ENCODE measurements at regions not wholly inside any gene's neighbourhood (a gene's known extent, or its start where the extent isn't known, plus 50 kb on each side); places are given as distances from the start of the nearest gene placed in this dataset.

DNA sequence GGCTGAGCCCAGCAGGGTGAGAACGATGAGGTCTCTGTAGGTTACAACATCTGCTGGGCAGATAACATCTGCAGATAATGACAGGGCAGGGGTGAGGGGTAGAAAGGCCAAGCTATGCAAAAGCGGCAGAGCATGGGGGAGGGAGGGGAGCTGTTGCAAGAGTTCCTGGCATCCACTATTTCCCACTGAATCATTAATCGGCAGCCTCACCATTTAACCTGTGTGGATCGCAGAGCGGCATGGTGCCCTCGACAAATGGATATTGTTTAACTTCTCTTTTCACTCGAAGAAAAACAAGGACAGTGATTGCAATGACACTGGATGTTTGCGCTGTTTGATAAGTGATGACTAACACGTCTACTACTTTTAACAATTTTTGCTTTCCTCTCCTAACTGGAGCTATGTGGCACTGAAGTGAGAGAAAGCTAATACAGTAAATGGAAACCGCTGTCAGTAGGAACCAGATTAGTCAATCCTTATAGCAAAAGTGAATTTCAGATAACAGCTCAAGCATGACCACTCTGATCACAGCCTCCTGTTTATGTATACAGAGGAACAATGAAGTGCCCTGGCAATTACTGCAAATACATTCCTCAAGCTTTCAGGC is 381.5 kb downstream of the TFAP2A start:
- Histone ChIP-seq H3K9me3 (no peaks in the 10 kb centered on the region), H3K27ac (no peak overlapping the region), H3K4me3 (no peak overlapping the region), H3K36me3 (no peaks in the 10 kb centered on the region), H3K4me1 (no peaks in the 10 kb centered on the region), H3K27me3 (no peaks in the 10 kb centered on the region)
- TF ChIP-seq, protein P1, sequence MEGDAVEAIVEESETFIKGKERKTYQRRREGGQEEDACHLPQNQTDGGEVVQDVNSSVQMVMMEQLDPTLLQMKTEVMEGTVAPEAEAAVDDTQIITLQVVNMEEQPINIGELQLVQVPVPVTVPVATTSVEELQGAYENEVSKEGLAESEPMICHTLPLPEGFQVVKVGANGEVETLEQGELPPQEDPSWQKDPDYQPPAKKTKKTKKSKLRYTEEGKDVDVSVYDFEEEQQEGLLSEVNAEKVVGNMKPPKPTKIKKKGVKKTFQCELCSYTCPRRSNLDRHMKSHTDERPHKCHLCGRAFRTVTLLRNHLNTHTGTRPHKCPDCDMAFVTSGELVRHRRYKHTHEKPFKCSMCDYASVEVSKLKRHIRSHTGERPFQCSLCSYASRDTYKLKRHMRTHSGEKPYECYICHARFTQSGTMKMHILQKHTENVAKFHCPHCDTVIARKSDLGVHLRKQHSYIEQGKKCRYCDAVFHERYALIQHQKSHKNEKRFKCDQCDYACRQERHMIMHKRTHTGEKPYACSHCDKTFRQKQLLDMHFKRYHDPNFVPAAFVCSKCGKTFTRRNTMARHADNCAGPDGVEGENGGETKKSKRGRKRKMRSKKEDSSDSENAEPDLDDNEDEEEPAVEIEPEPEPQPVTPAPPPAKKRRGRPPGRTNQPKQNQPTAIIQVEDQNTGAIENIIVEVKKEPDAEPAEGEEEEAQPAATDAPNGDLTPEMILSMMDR (IDR thresholded peaks at IDR 0.05): no peak
- TF ChIP-seq POLR2A (IDR thresholded peaks at IDR 0.05): no peak
- no peak for TF ChIP-seq POLR2AphosphoS5 (IDR thresholded peaks at IDR 0.05; ENCODE audit: insufficient read depth in 1 of 2, low read depth in 1 of 2)
- DNase-seq (ENCODE audit: extremely low spot score in 2 of 2): no peak
- intact Hi-C loops (cut with DNase I): no loop called here

DNA sequence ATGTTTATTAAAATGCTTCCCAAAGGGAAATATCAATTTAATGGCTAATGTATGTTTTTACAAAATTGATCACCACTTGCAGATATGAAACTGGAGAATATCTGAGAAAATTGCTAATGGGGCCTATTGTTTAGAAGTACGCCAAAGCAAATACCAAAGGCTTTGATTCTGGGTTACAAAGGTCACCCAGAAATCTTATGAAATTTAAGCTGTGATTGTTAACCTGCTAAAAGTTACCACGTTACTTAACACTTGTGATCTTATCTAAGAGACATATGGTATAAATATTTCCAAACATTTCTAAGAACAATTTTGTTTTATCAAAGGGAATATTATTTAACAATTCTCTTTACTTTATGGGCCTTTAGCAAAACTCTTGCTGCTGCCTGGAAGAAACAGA is 383.3 kb downstream of the TFAP2A start:
- TF ChIP-seq, protein P1 (IDR thresholded peaks at IDR 0.05): no peak
- no peak for TF ChIP-seq POLR2AphosphoS5 (IDR thresholded peaks at IDR 0.05; ENCODE audit: insufficient read depth in 1 of 2, low read depth in 1 of 2)
- TF ChIP-seq POLR2A (IDR thresholded peaks at IDR 0.05): no peak
- intact Hi-C loops (cut with DNase I): no loop called here

DNA sequence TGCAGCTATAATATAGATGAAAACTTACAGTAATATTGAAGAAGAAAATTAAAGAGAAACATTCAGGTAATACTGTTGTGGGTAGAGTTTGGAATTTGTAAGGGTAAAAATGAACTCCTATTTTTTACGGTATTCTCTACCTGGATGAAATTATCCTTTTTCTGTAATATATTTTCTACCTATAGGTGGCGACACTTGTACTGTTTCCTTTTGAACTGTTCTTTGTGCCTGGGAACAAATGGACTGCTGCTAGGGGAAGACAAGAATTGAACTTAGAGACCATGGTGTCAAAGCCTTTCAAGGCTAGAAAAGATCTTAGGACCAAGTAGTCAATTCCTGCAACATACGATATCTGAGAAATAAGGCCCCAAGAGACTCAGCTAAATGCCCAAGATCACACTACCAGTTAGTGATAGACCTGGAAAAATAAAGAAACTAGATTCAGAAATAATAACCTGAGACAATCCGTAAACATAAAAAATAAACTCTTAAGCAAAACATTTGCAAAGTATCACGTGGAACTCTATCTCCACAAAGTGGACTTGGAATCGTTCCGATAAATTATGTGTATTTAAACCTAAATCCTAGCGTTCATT is 383.8 kb downstream of the TFAP2A start:
- intact Hi-C loops (cut with DNase I): no loop called here
- Histone ChIP-seq H3K9me3 (no peaks in the 10 kb centered on the region), H3K27me3 (no peaks in the 10 kb centered on the region), H3K4me1 (no peaks in the 10 kb centered on the region), H3K36me3 (no peaks in the 10 kb centered on the region), H3K27ac (no peak overlapping the region), H3K4me3 (no peak overlapping the region)
- DNase-seq (ENCODE audit: extremely low spot score in 2 of 2): no peak
- no peak for TF ChIP-seq POLR2AphosphoS5 (IDR thresholded peaks at IDR 0.05; ENCODE audit: insufficient read depth in 1 of 2, low read depth in 1 of 2)
- TF ChIP-seq, protein P1 (IDR thresholded peaks at IDR 0.05): no peak
- no peak for TF ChIP-seq POLR2A (IDR thresholded peaks at IDR 0.05)

More for the DNA sequence above, 383.3 kb downstream of the TFAP2A start:
- DNase-seq (ENCODE audit: extremely low spot score in 2 of 2): no peak
- Histone ChIP-seq H3K9me3 (no peaks in the 10 kb centered on the region), H3K4me1 (no peaks in the 10 kb centered on the region), H3K4me3 (no peak overlapping the region), H3K36me3 (no peaks in the 10 kb centered on the region), H3K27me3 (no peaks in the 10 kb centered on the region), H3K27ac (no peak overlapping the region)

DNA sequence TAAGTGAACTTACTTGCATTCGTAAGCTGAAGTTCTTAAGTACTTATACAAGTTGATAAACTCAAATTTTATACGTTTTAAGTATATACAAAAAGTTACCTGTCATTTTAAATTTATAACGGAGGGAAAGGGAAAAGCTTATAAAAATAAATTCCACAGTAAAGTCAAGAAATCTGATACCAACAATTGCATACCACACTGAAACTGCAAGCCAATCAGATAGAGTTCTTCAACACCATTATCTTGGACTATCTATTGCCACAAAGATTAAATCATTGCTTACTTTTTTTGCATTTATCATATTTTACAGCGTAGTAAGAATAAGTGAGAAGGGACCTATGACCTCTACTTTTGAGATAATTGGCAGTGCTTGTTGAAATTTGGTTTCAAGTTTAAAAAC is 386.7 kb downstream of the TFAP2A start:
- H3K27me3 ChIP-seq: no peaks in the 10 kb centered on the region
- H3K4me3 ChIP-seq: no peak overlapping the region
- intact Hi-C loops (cut with DNase I): no loop called here
- no peak for DNase-seq (ENCODE audit: extremely low spot score in 2 of 2)
- no peaks in the 10 kb centered on the region for H3K9me3 ChIP-seq
- TF ChIP-seq POLR2A (IDR thresholded peaks at IDR 0.05) (no peak), POLR2AphosphoS5 (IDR thresholded peaks at IDR 0.05; ENCODE audit: insufficient read depth in 1 of 2, low read depth in 1 of 2) (no peak)
- TF ChIP-seq, protein P1 (IDR thresholded peaks at IDR 0.05): no peak
- no peaks in the 10 kb centered on the region for H3K36me3 ChIP-seq
- no peaks in the 10 kb centered on the region for H3K4me1 ChIP-seq
- H3K27ac ChIP-seq: no peak overlapping the region

DNA sequence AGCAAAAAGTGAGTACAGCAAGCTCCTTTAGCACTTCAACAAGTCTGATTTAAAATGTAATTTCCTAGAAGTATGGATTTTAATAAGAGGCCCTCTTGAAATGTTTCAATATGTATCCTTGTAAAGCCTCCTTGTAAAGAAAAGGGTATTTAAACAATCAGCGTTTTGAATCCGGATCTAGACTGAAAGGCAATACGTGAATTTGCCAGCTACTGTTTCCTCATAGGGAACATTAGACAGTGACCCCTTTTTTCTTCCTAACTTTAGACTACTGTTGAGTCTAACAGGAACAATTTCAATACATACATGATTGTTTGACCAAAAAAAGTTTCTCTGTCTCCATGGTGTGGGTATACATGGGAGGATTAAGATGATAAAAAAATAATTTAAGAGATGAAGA is 395.0 kb downstream of the TFAP2A start:
- intact Hi-C loops (cut with DNase I): no loop called here
- no peak for DNase-seq (ENCODE audit: extremely low spot score in 2 of 2)

More for the DNA sequence above, 395.0 kb downstream of the TFAP2A start:
- Histone ChIP-seq H3K36me3 (no peaks in the 10 kb centered on the region), H3K27me3 (no peaks in the 10 kb centered on the region), H3K27ac (no peak overlapping the region), H3K4me3 (no peak overlapping the region), H3K4me1 (no peaks in the 10 kb centered on the region), H3K9me3 (no peaks in the 10 kb centered on the region)
- TF ChIP-seq, protein P1 (IDR thresholded peaks at IDR 0.05): no peak
- no peak for TF ChIP-seq POLR2A (IDR thresholded peaks at IDR 0.05)
- no peak for TF ChIP-seq POLR2AphosphoS5 (IDR thresholded peaks at IDR 0.05; ENCODE audit: insufficient read depth in 1 of 2, low read depth in 1 of 2)

All from vagina (tissue), 2 donors.